GM12878 (cell line): ENCODE measurements at regions not wholly inside any gene's neighbourhood (a gene's known extent, or its start where the extent isn't known, plus 50 kb on each side); places are given as distances from the start of the nearest gene placed in this dataset.

ENCODE experiments used
- ATAC-seq: fragments of 200-7000 bp; cut with Tn5 transposase; 3 replicates; pipeline ENCODE4 v1.9.1; 2020; ENCODE audit warnings: mild to moderate bottlenecking, moderate library complexity
- BruUV-seq: library from RNA; stranded (reverse); fragments of 400-500 nt; replicated peaks from 2 replicates; lab custom pipeline; 2021; lab: Mats Ljungman, UMichigan
- CTCF ChIA-PET: fragments of 300-600 bp; sonication (Branson Sonifier 250); formaldehyde crosslinking; extraction: SDS; loops from one replicate; lab custom pipeline; 2021; ENCODE audit warnings: inconsistent platforms; lab: Yijun Ruan, JAX
- POLR2A ChIA-PET: fragments of 350-600 bp; formaldehyde crosslinking; extraction: SDS; loops from one replicate; lab custom pipeline; 2021; ENCODE audit warnings: inconsistent platforms; lab: Charles Lee
- RAD21 ChIA-PET: fragments of 300-600 bp; sonication (Branson Sonifier 250); formaldehyde crosslinking; loops from one replicate; lab custom pipeline; 2023; ENCODE audit warnings: antibody characterized with exemption; ENCODE audit not compliant: unreplicated experiment; lab: Charles Lee
- SMC1A ChIA-PET: fragments of 300-600 bp; sonication (Branson Sonifier 250); formaldehyde crosslinking; loops from one replicate; lab custom pipeline; 2023; ENCODE audit not compliant: unreplicated experiment, uncharacterized antibody; lab: Charles Lee
- DNase-seq: peaks from one replicate; pipeline ENCODE4 v3.0.0-alpha.2; 2011; ENCODE audit warnings: low read depth, low spot score
- FAIRE-seq: peaks from 3 replicates; lab custom pipeline; 2011; peaks lifted over from hg19 to GRCh38; lab: Jason Lieb, UNC
- H2AFZ ChIP-seq: 2 replicates; pipeline ENCODE4 v1.6.0; 2011; ENCODE audit warnings: low read depth, low read length, control low read depth; ENCODE audit not compliant: control insufficient read depth
- H3K27ac ChIP-seq: 2 replicates; pipeline ENCODE4 v1.5.1; 2011; ENCODE audit warnings: control low read depth; ENCODE audit not compliant: control insufficient read depth, insufficient read depth
- H3K27me3 ChIP-seq, 2 experiments: replicated peaks in 1 of 2; 2 replicates each; pipeline versions ENCODE4 v1.6.0 to v1.6.1; 2011; ENCODE audit warnings: low read length in 1 of 2; ENCODE audit not compliant: control insufficient read depth in 2 of 2, insufficient read depth in 2 of 2
- H3K36me3 ChIP-seq, 2 experiments: 2 replicates each; pipeline ENCODE4 v1.5.1; 2011; ENCODE audit warnings: low read length in 1 of 2; ENCODE audit not compliant: control insufficient read depth in 2 of 2, insufficient read depth in 2 of 2
- H3K4me1 ChIP-seq: 2 replicates; pipeline ENCODE4 v1.6.1; 2011; ENCODE audit warnings: mild to moderate bottlenecking, low read length, moderate library complexity, mixed read lengths; ENCODE audit not compliant: control insufficient read depth, insufficient read depth
- H3K4me2 ChIP-seq: 2 replicates; pipeline ENCODE4 v1.6.0; 2011; ENCODE audit warnings: control low read depth; ENCODE audit not compliant: control insufficient read depth, insufficient read depth
- H3K4me3 ChIP-seq: fragments of 200-600 bp; sonication (generic); 2 replicates; pipeline ENCODE4 v1.5.1; 2016
- H3K79me2 ChIP-seq: 2 replicates; pipeline ENCODE4 v1.6.0; 2011; ENCODE audit warnings: low read length; ENCODE audit not compliant: control insufficient read depth, insufficient read depth
- H3K9ac ChIP-seq: 2 replicates; pipeline ENCODE4 v1.8.0; 2011; ENCODE audit warnings: low read length, control low read depth, mixed read lengths; ENCODE audit not compliant: control insufficient read depth, insufficient read depth
- H3K9me3 ChIP-seq: replicated peaks from 3 replicates; pipeline ENCODE4 v1.5.1; 2011; ENCODE audit warnings: mild to moderate bottlenecking, low read length; ENCODE audit not compliant: control insufficient read depth, insufficient read depth
- H4K20me1 ChIP-seq: 2 replicates; pipeline ENCODE4 v1.6.0; 2011; ENCODE audit not compliant: control insufficient read depth, insufficient read depth
- ASH2L ChIP-seq: fragments of 300-600, 200-600 bp; sonication (generic); IDR thresholded peaks from 2 replicates; pipeline ENCODE4 v1.6.1; 2017; ENCODE audit warnings: low read depth, mild to moderate bottlenecking, borderline replicate concordance
- BACH1 ChIP-seq: fragments of 450-650 bp; IDR thresholded peaks from 2 replicates; pipeline ENCODE4 v1.6.1; 2017; ENCODE audit warnings: mild to moderate bottlenecking, borderline replicate concordance
- CBX5 ChIP-seq: sonication (generic); IDR thresholded peaks from 2 replicates; pipeline ENCODE4 v1.6.1; 2016; ENCODE audit warnings: low read depth, moderate library complexity, mild to moderate bottlenecking, inconsistent platforms
- CHD4 ChIP-seq: fragments of 200-600 bp; sonication (generic); IDR thresholded peaks from 2 replicates; pipeline ENCODE4 v1.6.1; 2016; ENCODE audit warnings: mild to moderate bottlenecking
- CREB1 ChIP-seq: IDR thresholded peaks from 2 replicates; pipeline ENCODE4 v1.6.1; 2012; ENCODE audit warnings: low read depth, mild to moderate bottlenecking, inconsistent platforms
- IKZF2 ChIP-seq, 2 experiments: fragments of 450-650 bp; IDR thresholded peaks; 2 replicates each; pipeline ENCODE4 v1.6.1; 2017; ENCODE audit warnings: mild to moderate bottlenecking in 2 of 2, moderate library complexity in 2 of 2
- KLF5 ChIP-seq: fragments of 450-650 bp; IDR thresholded peaks from 2 replicates; pipeline ENCODE4 v1.6.1; 2014; ENCODE audit warnings: mild to moderate bottlenecking; ENCODE audit not compliant: partially characterized antibody
- MEF2A ChIP-seq: IDR thresholded peaks from 2 replicates; pipeline ENCODE4 v1.6.1; 2011; ENCODE audit warnings: low read depth, mild to moderate bottlenecking, low read length, moderate library complexity; ENCODE audit not compliant: insufficient read depth
- MEF2B ChIP-seq: fragments of 450-650 bp; IDR thresholded peaks from 2 replicates; pipeline ENCODE4 v1.6.1; 2018; ENCODE audit warnings: mild to moderate bottlenecking, moderate library complexity; ENCODE audit not compliant: partially characterized antibody, poor library complexity, severe bottlenecking
- PAX5 ChIP-seq: IDR thresholded peaks from 2 replicates; pipeline ENCODE4 v1.6.1; 2011; ENCODE audit warnings: low read depth, low read length, borderline replicate concordance
- POLR2A ChIP-seq: IDR thresholded peaks from 2 replicates; pipeline ENCODE4 v1.6.1; 2011; ENCODE audit warnings: low read depth, mild to moderate bottlenecking, low read length
- RBBP5 ChIP-seq: fragments of 200-600 bp; sonication (generic); conservative IDR thresholded peaks from 2 replicates; pipeline ENCODE4 v1.6.1; 2016
- RFX5 ChIP-seq: IDR thresholded peaks from 2 replicates; pipeline ENCODE4 v1.6.1; 2011; ENCODE audit warnings: low read depth, low read length, improper control_type of control experiment
- RUNX3 ChIP-seq: IDR thresholded peaks from 2 replicates; pipeline ENCODE4 v1.6.1; 2012; ENCODE audit warnings: low read length, inconsistent platforms
- SMAD5 ChIP-seq: IDR thresholded peaks from 2 replicates; pipeline ENCODE4 v1.6.1; 2016; ENCODE audit warnings: antibody characterized with exemption, low read depth
- SREBF1 ChIP-seq: IDR thresholded peaks from 2 replicates; pipeline ENCODE4 v1.6.1; 2012; ENCODE audit warnings: mild to moderate bottlenecking, low read length
- ZNF217 ChIP-seq: fragments of 450-650 bp; IDR thresholded peaks from 2 replicates; pipeline ENCODE4 v1.6.1; 2017; ENCODE audit warnings: antibody characterized with exemption, mild to moderate bottlenecking
- WGBS: methylation state at CpG from one replicate; pipeline ENCODE4 v1.1.6; 2016; ENCODE audit warnings: low lambda C conversion rate; ENCODE audit not compliant: insufficient replicate concordance, insufficient coverage; ENCODE audit errors: missing lambda C conversion rate; 5-methylcytosine and 5-hydroxymethylcytosine counted together
- in situ Hi-C: fragments of 300-500 bp; cut with MboI; formaldehyde crosslinking; loops from 9 replicates; pipeline ENCODE4 v1.14.3; 2018; ENCODE audit warnings: mixed read lengths
- intact Hi-C: fragments of 100-400 bp; cut with micrococcal nuclease; formaldehyde crosslinking; loops from one replicate; pipeline ENCODE4 v1.14.2; 2022; ENCODE audit not compliant: unreplicated experiment
- TF ChIP-seq, protein P1 (sequence below): IDR thresholded peaks from 2 replicates; pipeline ENCODE4 v1.6.1; 2011; ENCODE audit warnings: borderline replicate concordance, low read depth, mild to moderate bottlenecking, moderate library complexity, mixed read lengths, low read length; ENCODE audit not compliant: insufficient read depth; ENCODE audit errors: extremely low read length
- TF ChIP-seq, protein P2 (sequence below): fragments of 450-650 bp; IDR thresholded peaks from 2 replicates; pipeline ENCODE4 v1.6.1; 2017; ENCODE audit warnings: mild to moderate bottlenecking, low read depth, inconsistent platforms; ENCODE audit not compliant: poor library complexity, severe bottlenecking

GRCh38 chr6:164551706-164552105 lies 757.7 kb downstream of the C6orf118 start:
- no peak overlapping the region for H3K4me2 ChIP-seq
- TF ChIP-seq, protein P1, sequence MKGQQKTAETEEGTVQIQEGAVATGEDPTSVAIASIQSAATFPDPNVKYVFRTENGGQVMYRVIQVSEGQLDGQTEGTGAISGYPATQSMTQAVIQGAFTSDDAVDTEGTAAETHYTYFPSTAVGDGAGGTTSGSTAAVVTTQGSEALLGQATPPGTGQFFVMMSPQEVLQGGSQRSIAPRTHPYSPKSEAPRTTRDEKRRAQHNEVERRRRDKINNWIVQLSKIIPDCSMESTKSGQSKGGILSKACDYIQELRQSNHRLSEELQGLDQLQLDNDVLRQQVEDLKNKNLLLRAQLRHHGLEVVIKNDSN = no peak
- TF ChIP-seq MEF2B (no peak), ZNF217 (no peak), KLF5 (no peak), POLR2A (no peak), RFX5 (no peak), SMAD5 (no peak), PAX5 (no peak), CBX5 (no peak), RUNX3 (no peak), IKZF2 (IDR thresholded peaks at IDR 0.05) (no peak), CREB1 (no peak), ASH2L (no peak), CHD4 (no peak), RBBP5 (no peak), SREBF1 (no peak), BACH1 (no peak), MEF2A (no peak)
- TF ChIP-seq, protein P2, sequence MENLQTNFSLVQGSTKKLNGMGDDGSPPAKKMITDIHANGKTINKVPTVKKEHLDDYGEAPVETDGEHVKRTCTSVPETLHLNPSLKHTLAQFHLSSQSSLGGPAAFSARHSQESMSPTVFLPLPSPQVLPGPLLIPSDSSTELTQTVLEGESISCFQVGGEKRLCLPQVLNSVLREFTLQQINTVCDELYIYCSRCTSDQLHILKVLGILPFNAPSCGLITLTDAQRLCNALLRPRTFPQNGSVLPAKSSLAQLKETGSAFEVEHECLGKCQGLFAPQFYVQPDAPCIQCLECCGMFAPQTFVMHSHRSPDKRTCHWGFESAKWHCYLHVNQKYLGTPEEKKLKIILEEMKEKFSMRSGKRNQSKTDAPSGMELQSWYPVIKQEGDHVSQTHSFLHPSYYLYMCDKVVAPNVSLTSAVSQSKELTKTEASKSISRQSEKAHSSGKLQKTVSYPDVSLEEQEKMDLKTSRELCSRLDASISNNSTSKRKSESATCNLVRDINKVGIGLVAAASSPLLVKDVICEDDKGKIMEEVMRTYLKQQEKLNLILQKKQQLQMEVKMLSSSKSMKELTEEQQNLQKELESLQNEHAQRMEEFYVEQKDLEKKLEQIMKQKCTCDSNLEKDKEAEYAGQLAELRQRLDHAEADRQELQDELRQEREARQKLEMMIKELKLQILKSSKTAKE = no peak
- no peaks in the 10 kb centered on the region for H3K4me1 ChIP-seq
- RAD21 ChIA-PET = no interaction called here
- WGBS = 5% methylated on average over 3 of the region's 4 CpGs
- no peak for DNase-seq
- no TSS peak for BruUV-seq
- no peak overlapping the region for H2AFZ ChIP-seq
- no peaks in the 10 kb centered on the region for H4K20me1 ChIP-seq
- in situ Hi-C loops (no loop called here), intact Hi-C loops (no loop called here)
- no peak overlapping the region for H3K9ac ChIP-seq
- ATAC-seq = no peak
- SMC1A ChIA-PET = interaction anchor here (1.4 kb wide), 1 partner anchor 59 kb away, joined by 3 read pairs; no protein-coding TSS in a partner anchor
- POLR2A ChIA-PET = no interaction called here
- no peak overlapping the region for H3K4me3 ChIP-seq
- no peaks in the 10 kb centered on the region for H3K27me3 ChIP-seq
- FAIRE-seq = no peak
- H3K9me3 ChIP-seq = no peaks in the 10 kb centered on the region
- H3K36me3 ChIP-seq = no peaks in the 10 kb centered on the region
- no peaks in the 10 kb centered on the region for H3K79me2 ChIP-seq
- no peak overlapping the region for H3K27ac ChIP-seq
- CTCF ChIA-PET = no interaction called here
